Smooth muscle cell (in vitro differentiated cells): ENCODE measurements at regions not wholly inside any gene's neighbourhood (a gene's known extent, or its start where the extent isn't known, plus 50 kb on each side); places are given as distances from the start of the nearest gene placed in this dataset.

ENCODE experiments used
- DNase-seq: peaks from one replicate; lab custom pipeline; 2025; ENCODE audit not compliant: unreplicated experiment; lab: John Stamatoyannopoulos, UW
- H2AFZ ChIP-seq: fragments of 200-600 bp; sonication (generic); 2 replicates; pipeline ENCODE4 v1.6.0; 2016; ENCODE audit warnings: antibody characterized with exemption, low read depth, mild to moderate bottlenecking
- H3F3A ChIP-seq: fragments of 200-600 bp; sonication (generic); 2 replicates; pipeline ENCODE4 v1.6.0; 2017; ENCODE audit warnings: antibody characterized with exemption, low read depth
- H3K27ac ChIP-seq: fragments of 200-600 bp; sonication (generic); 2 replicates; pipeline ENCODE4 v1.5.1; 2016; ENCODE audit warnings: low read depth, mild to moderate bottlenecking
- H3K27me3 ChIP-seq: fragments of 200-600 bp; sonication (generic); 2 replicates; pipeline ENCODE4 v1.6.1; 2016; ENCODE audit warnings: low read depth, mild to moderate bottlenecking
- H3K36me3 ChIP-seq: fragments of 200-600 bp; sonication (generic); 2 replicates; pipeline ENCODE4 v1.5.1; 2016; ENCODE audit warnings: low read depth
- H3K4me1 ChIP-seq: fragments of 200-600 bp; sonication (generic); 2 replicates; pipeline ENCODE4 v1.5.1; 2016; ENCODE audit warnings: low read depth
- H3K4me2 ChIP-seq: fragments of 200-600 bp; sonication (generic); 2 replicates; pipeline ENCODE4 v1.6.0; 2016; ENCODE audit warnings: mild to moderate bottlenecking
- H3K4me3 ChIP-seq: fragments of 200-600 bp; sonication (generic); 2 replicates; pipeline ENCODE4 v1.5.1; 2016; ENCODE audit warnings: mild to moderate bottlenecking
- H3K79me2 ChIP-seq: fragments of 200-600 bp; sonication (generic); 2 replicates; pipeline ENCODE4 v1.6.0; 2016; ENCODE audit warnings: low read depth, mild to moderate bottlenecking
- H3K9ac ChIP-seq: fragments of 200-600 bp; sonication (generic); 2 replicates; pipeline ENCODE4 v1.6.0; 2016; ENCODE audit warnings: low read depth
- H3K9me3 ChIP-seq: fragments of 200-600 bp; sonication (generic); replicated peaks from 2 replicates; pipeline ENCODE4 v1.5.1; 2016; ENCODE audit warnings: low read depth
- H4K20me1 ChIP-seq: fragments of 200-600 bp; sonication (generic); 2 replicates; pipeline ENCODE4 v1.6.0; 2016; ENCODE audit warnings: low read depth
- WGBS: methylation state at CpG from one replicate; pipeline ENCODE4 v1.1.7; 2016; ENCODE audit warnings: low lambda C conversion rate; 5-methylcytosine and 5-hydroxymethylcytosine counted together
- TF ChIP-seq, protein P1 (sequence below): fragments of 200-600 bp; sonication (generic); IDR thresholded peaks from 2 replicates; pipeline ENCODE4 v1.5.1; 2017; ENCODE audit warnings: borderline replicate concordance, mild to moderate bottlenecking, antibody characterized with exemption; ENCODE audit not compliant: insufficient read depth, poor library complexity, severe bottlenecking

DNA sequence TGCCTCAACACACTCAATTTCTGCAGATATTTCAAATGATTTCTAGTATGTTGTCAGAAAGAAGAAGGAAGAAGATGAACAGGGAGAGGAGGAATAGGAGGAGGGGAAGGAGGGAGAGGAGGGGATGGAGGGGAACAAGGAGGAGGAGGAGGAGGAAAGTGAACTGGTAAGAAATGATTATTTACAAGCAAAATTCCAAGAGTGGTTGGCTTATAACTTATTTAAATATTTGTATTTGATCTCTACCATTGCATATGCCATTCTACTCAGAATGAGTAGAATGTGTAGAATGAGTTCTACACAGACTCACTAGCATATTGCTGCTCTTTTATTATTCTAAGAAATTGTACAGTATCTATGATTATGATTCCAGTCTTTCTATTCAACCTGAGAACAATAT is 866.2 kb upstream of the DDX18 start:
- Histone ChIP-seq H3K4me3 (no peak overlapping the region), H3K27me3 (no peaks in the 10 kb centered on the region), H3F3A (no peaks in the 10 kb centered on the region), H4K20me1 (no peaks in the 10 kb centered on the region), H3K9me3 (no peaks in the 10 kb centered on the region), H3K9ac (no peak overlapping the region), H3K4me1 (no peaks in the 10 kb centered on the region), H3K4me2 (no peak overlapping the region), H3K27ac (no peak overlapping the region), H3K79me2 (no peaks in the 10 kb centered on the region), H3K36me3 (no peaks in the 10 kb centered on the region), H2AFZ (no peak overlapping the region)
- DNase-seq: no peak
- TF ChIP-seq, protein P1, sequence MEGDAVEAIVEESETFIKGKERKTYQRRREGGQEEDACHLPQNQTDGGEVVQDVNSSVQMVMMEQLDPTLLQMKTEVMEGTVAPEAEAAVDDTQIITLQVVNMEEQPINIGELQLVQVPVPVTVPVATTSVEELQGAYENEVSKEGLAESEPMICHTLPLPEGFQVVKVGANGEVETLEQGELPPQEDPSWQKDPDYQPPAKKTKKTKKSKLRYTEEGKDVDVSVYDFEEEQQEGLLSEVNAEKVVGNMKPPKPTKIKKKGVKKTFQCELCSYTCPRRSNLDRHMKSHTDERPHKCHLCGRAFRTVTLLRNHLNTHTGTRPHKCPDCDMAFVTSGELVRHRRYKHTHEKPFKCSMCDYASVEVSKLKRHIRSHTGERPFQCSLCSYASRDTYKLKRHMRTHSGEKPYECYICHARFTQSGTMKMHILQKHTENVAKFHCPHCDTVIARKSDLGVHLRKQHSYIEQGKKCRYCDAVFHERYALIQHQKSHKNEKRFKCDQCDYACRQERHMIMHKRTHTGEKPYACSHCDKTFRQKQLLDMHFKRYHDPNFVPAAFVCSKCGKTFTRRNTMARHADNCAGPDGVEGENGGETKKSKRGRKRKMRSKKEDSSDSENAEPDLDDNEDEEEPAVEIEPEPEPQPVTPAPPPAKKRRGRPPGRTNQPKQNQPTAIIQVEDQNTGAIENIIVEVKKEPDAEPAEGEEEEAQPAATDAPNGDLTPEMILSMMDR: no peak

DNA sequence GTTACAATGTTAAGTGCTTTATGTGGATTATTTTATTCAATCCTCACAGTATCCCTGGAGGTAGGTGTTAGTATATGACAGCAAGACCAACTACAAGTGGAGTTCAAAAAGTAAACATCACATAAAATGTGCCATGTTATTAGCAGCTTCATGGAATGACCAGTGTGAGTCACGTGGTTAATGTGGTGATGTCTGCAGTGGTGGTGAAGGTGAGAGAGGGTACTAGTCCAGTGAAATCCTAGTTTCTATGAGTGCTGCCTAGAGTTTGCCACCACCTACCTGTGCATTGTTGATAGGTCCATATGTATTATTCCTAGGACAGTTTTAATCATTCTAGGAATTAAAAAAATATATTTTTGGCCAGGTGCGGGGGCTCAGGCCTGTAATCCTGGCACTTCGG is 865.2 kb upstream of the DDX18 start:
- WGBS: 89% methylated on average over 3 of the region's 3 CpGs

DNA sequence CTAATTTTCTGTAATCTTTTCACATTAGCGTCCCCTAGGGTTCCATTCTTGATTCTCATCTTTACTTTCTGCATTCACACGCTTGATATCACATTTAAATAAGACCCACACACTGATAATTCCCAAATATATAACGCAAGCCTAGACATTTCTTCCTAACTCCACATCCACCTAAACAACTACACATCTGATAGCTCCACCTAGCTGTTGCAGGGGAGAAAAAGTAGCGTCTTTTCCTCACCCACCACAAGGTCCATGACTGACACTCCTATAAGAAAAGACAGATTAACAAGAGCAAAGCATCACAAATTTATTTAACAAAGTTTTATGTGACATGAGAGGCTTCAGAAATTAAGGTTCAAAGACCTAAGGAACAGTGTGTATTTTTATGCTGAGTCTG is 862.2 kb upstream of the DDX18 start:
- DNase-seq: no peak
- Histone ChIP-seq H3K27ac (no peak overlapping the region), H3K79me2 (no peaks in the 10 kb centered on the region), H3K4me1 (no peaks in the 10 kb centered on the region), H3K4me3 (no peak overlapping the region), H3K36me3 (no peaks in the 10 kb centered on the region), H4K20me1 (no peaks in the 10 kb centered on the region), H3K4me2 (no peak overlapping the region), H2AFZ (peak overlapping the region; percentile 77), H3K27me3 (no peaks in the 10 kb centered on the region), H3F3A (no peaks in the 10 kb centered on the region), H3K9me3 (no peaks in the 10 kb centered on the region), H3K9ac (no peak overlapping the region)
- TF ChIP-seq, protein P1: peak; percentile 37
- WGBS: 41% methylated on average over 4 of the region's 4 CpGs

More for the DNA sequence above, 865.2 kb upstream of the DDX18 start:
- H3K4me3 ChIP-seq: no peak overlapping the region
- no peaks in the 10 kb centered on the region for H4K20me1 ChIP-seq
- DNase-seq: no peak
- H3K27me3 ChIP-seq: no peaks in the 10 kb centered on the region
- no peak overlapping the region for H2AFZ ChIP-seq
- H3K9ac ChIP-seq: no peak overlapping the region
- no peak overlapping the region for H3K4me2 ChIP-seq
- no peaks in the 10 kb centered on the region for H3K79me2 ChIP-seq
- H3K4me1 ChIP-seq: no peaks in the 10 kb centered on the region
- H3K27ac ChIP-seq: no peak overlapping the region
- no peaks in the 10 kb centered on the region for H3K9me3 ChIP-seq
- no peaks in the 10 kb centered on the region for H3F3A ChIP-seq
- TF ChIP-seq, protein P1: no peak
- no peaks in the 10 kb centered on the region for H3K36me3 ChIP-seq

DNA sequence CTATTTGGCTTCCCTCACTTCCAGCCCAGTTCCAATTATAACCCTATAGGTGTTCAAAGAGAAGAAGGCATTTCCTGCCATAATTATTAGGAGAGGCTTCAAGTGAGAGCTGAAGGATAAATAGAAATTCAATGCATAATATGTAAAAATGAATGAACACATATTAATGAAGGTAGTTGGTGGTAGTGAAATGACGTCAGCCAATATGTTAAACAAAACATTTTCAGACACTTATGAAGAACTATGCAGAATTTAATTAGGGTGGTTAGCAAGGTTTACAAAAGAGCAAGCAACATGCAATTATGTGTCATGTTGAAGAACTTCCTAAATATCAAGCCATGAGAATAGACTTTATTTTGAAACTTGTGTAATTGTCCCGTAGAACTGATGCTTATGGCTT is 858.8 kb upstream of the DDX18 start:
- TF ChIP-seq, protein P1: no peak
- 91% methylated on average over 2 of the region's 2 CpGs for WGBS

More for the DNA sequence above, 858.8 kb upstream of the DDX18 start:
- H3K4me3 ChIP-seq: no peak overlapping the region
- H3F3A ChIP-seq: no peaks in the 10 kb centered on the region
- H4K20me1 ChIP-seq: no peaks in the 10 kb centered on the region
- H3K4me1 ChIP-seq: no peaks in the 10 kb centered on the region
- no peak for DNase-seq
- no peaks in the 10 kb centered on the region for H3K79me2 ChIP-seq
- no peak overlapping the region for H3K9ac ChIP-seq
- H2AFZ ChIP-seq: no peak overlapping the region
- no peak overlapping the region for H3K4me2 ChIP-seq
- no peaks in the 10 kb centered on the region for H3K27me3 ChIP-seq
- H3K9me3 ChIP-seq: no peaks in the 10 kb centered on the region
- no peaks in the 10 kb centered on the region for H3K36me3 ChIP-seq
- no peak overlapping the region for H3K27ac ChIP-seq
